ENCODE measurements at regions not wholly inside any gene's neighbourhood (a gene's known extent, or its start where the extent isn't known, plus 50 kb on each side); places are given as distances from the start of the nearest gene placed in this dataset.

- no peak for TF ChIP-seq CTCF (conservative IDR thresholded peaks at IDR 0.05; ENCODE audit: low read depth, low read length)
- no peak for TF ChIP-seq EZH2 (IDR thresholded peaks at IDR 0.05; ENCODE audit: borderline replicate concordance, low read depth, low read length, poor library complexity, severe bottlenecking)
Measured at GRCh38 chr3:72316501-72317279, 531.6 kb downstream of the SHQ1 start.
